ENCODE measurements at regions not wholly inside any gene's neighbourhood (a gene's known extent, or its start where the extent isn't known, plus 50 kb on each side); places are given as distances from the start of the nearest gene placed in this dataset.

GRCh38 chr2:160812830-160813505, 319.4 kb upstream of the RBMS1 start:
- no peaks in the 10 kb centered on the region for H3K9me2 ChIP-seq (ENCODE audit: low read depth, low read length)
- no peak for TF ChIP-seq EZH2 (IDR thresholded peaks at IDR 0.05; ENCODE audit: borderline replicate concordance, low read length)
- no peak for TF ChIP-seq CTCF (IDR thresholded peaks at IDR 0.05; ENCODE audit: low read length)
- no peaks in the 10 kb centered on the region for H3K79me2 ChIP-seq (ENCODE audit: insufficient read depth, low read length)
- H3K4me1 ChIP-seq (ENCODE audit: insufficient read depth, low read length, severe bottlenecking) = no peaks in the 10 kb centered on the region
- H3K9ac ChIP-seq (ENCODE audit: low read length) = no peak overlapping the region
- no peaks in the 10 kb centered on the region for H3F3A ChIP-seq (ENCODE audit: insufficient read depth, low read length)
- no peak overlapping the region for H2AFZ ChIP-seq (ENCODE audit: low read length)
- H4K20me1 ChIP-seq (ENCODE audit: insufficient read depth, low read length) = no peaks in the 10 kb centered on the region
- no peaks in the 10 kb centered on the region for H3K27me3 ChIP-seq (ENCODE audit: insufficient read depth, low read length)
- H3K9me3 ChIP-seq (ENCODE audit: low read length) = no peaks in the 10 kb centered on the region
- H3K4me3 ChIP-seq (ENCODE audit: low read depth, low read length, poor library complexity, severe bottlenecking) = no peak overlapping the region
- no peak overlapping the region for H3K27ac ChIP-seq (ENCODE audit: low read depth, low read length, poor library complexity, severe bottlenecking)
- no peaks in the 10 kb centered on the region for H3K36me3 ChIP-seq (ENCODE audit: insufficient read depth, low read length)
- no peak overlapping the region for H3K4me2 ChIP-seq (ENCODE audit: low read length)

- Histone ChIP-seq H3F3A (ENCODE audit: insufficient read depth, low read length) (no peaks in the 10 kb centered on the region), H3K4me3 (ENCODE audit: low read depth, low read length, poor library complexity, severe bottlenecking) (no peak overlapping the region), H3K4me2 (ENCODE audit: low read length) (no peak overlapping the region), H3K9ac (ENCODE audit: low read length) (no peak overlapping the region), H4K20me1 (ENCODE audit: insufficient read depth, low read length) (no peaks in the 10 kb centered on the region), H2AFZ (ENCODE audit: low read length) (no peak overlapping the region), H3K27me3 (ENCODE audit: insufficient read depth, low read length) (no peaks in the 10 kb centered on the region), H3K9me2 (ENCODE audit: low read depth, low read length) (no peaks in the 10 kb centered on the region), H3K79me2 (ENCODE audit: insufficient read depth, low read length) (no peaks in the 10 kb centered on the region), H3K9me3 (ENCODE audit: low read length) (no peaks in the 10 kb centered on the region), H3K4me1 (ENCODE audit: insufficient read depth, low read length, severe bottlenecking) (no peaks in the 10 kb centered on the region), H3K36me3 (ENCODE audit: insufficient read depth, low read length) (no peaks in the 10 kb centered on the region), H3K27ac (ENCODE audit: low read depth, low read length, poor library complexity, severe bottlenecking) (no peak overlapping the region)
- TF ChIP-seq CTCF (IDR thresholded peaks at IDR 0.05; ENCODE audit: low read length) = no peak
- TF ChIP-seq EZH2 (IDR thresholded peaks at IDR 0.05; ENCODE audit: borderline replicate concordance, low read length) = no peak
Measured at GRCh38 chr2:160813506-160813858, 319.9 kb upstream of the RBMS1 start.

GRCh38 chr2:160816916-160817499, 323.4 kb upstream of the RBMS1 start:
- Histone ChIP-seq H3K4me2 (ENCODE audit: low read length) (no peak overlapping the region), H3K27me3 (ENCODE audit: insufficient read depth, low read length) (no peaks in the 10 kb centered on the region), H4K20me1 (ENCODE audit: insufficient read depth, low read length) (no peaks in the 10 kb centered on the region), H3K27ac (ENCODE audit: low read depth, low read length, poor library complexity, severe bottlenecking) (no peak overlapping the region), H3K36me3 (ENCODE audit: insufficient read depth, low read length) (no peaks in the 10 kb centered on the region), H3K9me3 (ENCODE audit: low read length) (no peaks in the 10 kb centered on the region), H3F3A (ENCODE audit: insufficient read depth, low read length) (no peaks in the 10 kb centered on the region), H2AFZ (ENCODE audit: low read length) (no peak overlapping the region), H3K9me2 (ENCODE audit: low read depth, low read length) (no peaks in the 10 kb centered on the region), H3K79me2 (ENCODE audit: insufficient read depth, low read length) (no peaks in the 10 kb centered on the region), H3K9ac (ENCODE audit: low read length) (no peak overlapping the region), H3K4me1 (ENCODE audit: insufficient read depth, low read length, severe bottlenecking) (no peaks in the 10 kb centered on the region), H3K4me3 (ENCODE audit: low read depth, low read length, poor library complexity, severe bottlenecking) (no peak overlapping the region)
- TF ChIP-seq CTCF (IDR thresholded peaks at IDR 0.05; ENCODE audit: low read length) (no peak), EZH2 (IDR thresholded peaks at IDR 0.05; ENCODE audit: borderline replicate concordance, low read length) (no peak)
